Heart left ventricle (tissue), 16 donors: ENCODE measurements at regions not wholly inside any gene's neighbourhood (a gene's known extent, or its start where the extent isn't known, plus 50 kb on each side); places are given as distances from the start of the nearest gene placed in this dataset.

Source experiments
- ATAC-seq, 4 donors: fragments of 200-7000 bp; cut with Tn5 transposase; one replicate each; pipeline ENCODE4 v1.9.1; 2020 to 2022; ENCODE audit warnings: moderate library complexity in 4 of 4, mild to moderate bottlenecking in 3 of 4, moderate number of reproducible peaks in 1 of 4
- DNase-seq, 5 donors: peaks; one replicate each; pipeline ENCODE4 v3.0.0-alpha.2; 2020
- H3K27ac ChIP-seq, 12 donors: fragments of 200-600 bp; sonication (generic) in 4 of 12; one replicate each; pipeline versions ENCODE4 v1.5.0 to v1.8.0; 2016 to 2022; ENCODE audit warnings: mild to moderate bottlenecking in 2 of 12
- H3K27me3 ChIP-seq, 9 donors: fragments of 200-600 bp; sonication (generic) in 2 of 9; one replicate each; pipeline versions ENCODE4 v1.5.1 to v1.8.0; 2016 to 2022; ENCODE audit warnings: mild to moderate bottlenecking in 3 of 9
- H3K36me3 ChIP-seq, 9 donors: fragments of 200-600 bp; sonication (generic) in 2 of 9; one replicate each; pipeline versions ENCODE4 v1.5.0 to v1.8.0; 2018 to 2022; ENCODE audit warnings: mild to moderate bottlenecking in 2 of 9
- H3K4me1 ChIP-seq, 12 donors: fragments of 200-600 bp; sonication (generic) in 4 of 12; one replicate each; pipeline versions ENCODE4 v1.5.0 to v1.8.0; 2016 to 2022; ENCODE audit warnings: mild to moderate bottlenecking in 3 of 12
- H3K4me3 ChIP-seq, 12 donors: fragments of 200-600 bp; sonication (generic) in 4 of 12; one replicate each; pipeline versions ENCODE4 v1.5.0 to v1.8.0; 2017 to 2022; ENCODE audit warnings: mild to moderate bottlenecking in 9 of 12, moderate library complexity in 4 of 12
- H3K9me3 ChIP-seq, 12 donors: fragments of 200-600 bp; sonication (generic) in 4 of 12; one replicate each; pipeline versions ENCODE4 v1.5.0 to v1.8.0; 2016 to 2022; ENCODE audit warnings: mild to moderate bottlenecking in 1 of 12
- POLR2A ChIP-seq, 2 donors: fragments of 450-650 bp; IDR thresholded peaks; one replicate each; pipeline ENCODE4 v1.6.1; 2017; ENCODE audit warnings: antibody characterized with exemption in 2 of 2, mild to moderate bottlenecking in 2 of 2, moderate library complexity in 2 of 2
- WGBS, 4 donors: extraction: QIAGEN DNeasy Blood & Tissue Kit in 2 of 4; methylation state at CpG; one replicate each; pipeline versions ENCODE4 v1.1.5 to v1.1.7; 2013 to 2018; 5-methylcytosine and 5-hydroxymethylcytosine counted together
- intact Hi-C, 10 donors: fragments of 100-400 bp; cut with DNase I; formaldehyde crosslinking; loops; one replicate each; pipeline versions ENCODE4 v1.11.1 to v1.14.2; 2022
- TF ChIP-seq, protein P1 (sequence below), 12 donors: fragments of 200-600 bp; sonication (generic) in 4 of 12; IDR thresholded peaks; one replicate each; pipeline versions ENCODE4 v1.5.0 to v1.8.0; 2018 to 2022; ENCODE audit warnings: antibody characterized with exemption in 12 of 12, mild to moderate bottlenecking in 5 of 12
- donor health status: ischemic (EF 13 %, LVEDD 7.1; RV severe dilation, severe dysfunction).
- donor health status: healthy with polysubstance abuse.
- donor health status: DM: no; HTN: yes; CAD: no.
- donor health status: DM: no; HTN: no; CAD: no.
- donor health status: ischemic (EF 25% LVEDD 6.9; RV normal size, moderate dysfunction).
- donor health status: ischemic (EF 25% LVEDD 5.7; RV mildly dilated, moderate dysfunction).
- donor health status: healthy.
- donor health status: DM: yes; HTN: yes; CAD: no.
- donor health status: ischemic (EF 35%, LVEDD 5.7; RV mildly dilated, moderate dysfunction).
- donor health status: nonischemic (EF 11% LVEDD 7.7; RV severe dilation, severe dysfunction).
- donor health status: DM: yes; HTN: yes; CAD: no.
- donor health status: PGD.
- donor health status: ischemic (EF 29% LVEDD 5.4; RV normal size, mild dysfunction).
- donor health status: nonischemic (EF 23%, LVEDD 6.1; RV moderate dilation, normal function).

DNA sequence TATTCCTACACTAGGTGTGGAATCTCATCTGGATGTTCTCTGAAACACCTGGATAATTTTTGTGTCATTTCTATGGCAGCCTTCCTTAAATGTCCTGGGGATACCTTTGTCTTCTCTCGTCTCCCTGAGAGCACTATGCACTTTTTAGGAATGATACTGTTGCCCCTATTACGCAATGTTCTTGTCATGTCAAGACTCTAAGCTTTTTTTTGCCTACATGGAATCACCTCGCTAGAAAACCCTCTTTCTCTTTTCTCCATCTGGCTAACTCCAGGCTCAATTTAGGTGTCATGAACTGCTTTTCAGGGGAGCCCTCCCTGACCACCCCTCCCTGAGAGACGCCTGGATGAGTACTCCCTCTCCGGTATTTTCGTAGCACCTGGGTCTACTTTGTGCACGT lies 81.3 kb downstream of the SOX2 start:
- TF ChIP-seq, protein P1, sequence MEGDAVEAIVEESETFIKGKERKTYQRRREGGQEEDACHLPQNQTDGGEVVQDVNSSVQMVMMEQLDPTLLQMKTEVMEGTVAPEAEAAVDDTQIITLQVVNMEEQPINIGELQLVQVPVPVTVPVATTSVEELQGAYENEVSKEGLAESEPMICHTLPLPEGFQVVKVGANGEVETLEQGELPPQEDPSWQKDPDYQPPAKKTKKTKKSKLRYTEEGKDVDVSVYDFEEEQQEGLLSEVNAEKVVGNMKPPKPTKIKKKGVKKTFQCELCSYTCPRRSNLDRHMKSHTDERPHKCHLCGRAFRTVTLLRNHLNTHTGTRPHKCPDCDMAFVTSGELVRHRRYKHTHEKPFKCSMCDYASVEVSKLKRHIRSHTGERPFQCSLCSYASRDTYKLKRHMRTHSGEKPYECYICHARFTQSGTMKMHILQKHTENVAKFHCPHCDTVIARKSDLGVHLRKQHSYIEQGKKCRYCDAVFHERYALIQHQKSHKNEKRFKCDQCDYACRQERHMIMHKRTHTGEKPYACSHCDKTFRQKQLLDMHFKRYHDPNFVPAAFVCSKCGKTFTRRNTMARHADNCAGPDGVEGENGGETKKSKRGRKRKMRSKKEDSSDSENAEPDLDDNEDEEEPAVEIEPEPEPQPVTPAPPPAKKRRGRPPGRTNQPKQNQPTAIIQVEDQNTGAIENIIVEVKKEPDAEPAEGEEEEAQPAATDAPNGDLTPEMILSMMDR (IDR thresholded peaks at IDR 0.05), result no peak
- no peak for TF ChIP-seq POLR2A (IDR thresholded peaks at IDR 0.05)
- no peak overlapping the region for H3K4me3 ChIP-seq
- H3K27ac ChIP-seq, result no peak overlapping the region
- H3K27me3 ChIP-seq, result no peaks in the 10 kb centered on the region
- no peak for ATAC-seq
- DNase-seq, result no peak
- H3K36me3 ChIP-seq, result no peaks in the 10 kb centered on the region
- intact Hi-C loops, result no loop called here
- 69 to 79% (median 73%) methylated on average over 7 of the region's 7 CpGs for WGBS, 4 donors
- H3K9me3 ChIP-seq, result no peaks in the 10 kb centered on the region
- no peaks in the 10 kb centered on the region for H3K4me1 ChIP-seq

DNA sequence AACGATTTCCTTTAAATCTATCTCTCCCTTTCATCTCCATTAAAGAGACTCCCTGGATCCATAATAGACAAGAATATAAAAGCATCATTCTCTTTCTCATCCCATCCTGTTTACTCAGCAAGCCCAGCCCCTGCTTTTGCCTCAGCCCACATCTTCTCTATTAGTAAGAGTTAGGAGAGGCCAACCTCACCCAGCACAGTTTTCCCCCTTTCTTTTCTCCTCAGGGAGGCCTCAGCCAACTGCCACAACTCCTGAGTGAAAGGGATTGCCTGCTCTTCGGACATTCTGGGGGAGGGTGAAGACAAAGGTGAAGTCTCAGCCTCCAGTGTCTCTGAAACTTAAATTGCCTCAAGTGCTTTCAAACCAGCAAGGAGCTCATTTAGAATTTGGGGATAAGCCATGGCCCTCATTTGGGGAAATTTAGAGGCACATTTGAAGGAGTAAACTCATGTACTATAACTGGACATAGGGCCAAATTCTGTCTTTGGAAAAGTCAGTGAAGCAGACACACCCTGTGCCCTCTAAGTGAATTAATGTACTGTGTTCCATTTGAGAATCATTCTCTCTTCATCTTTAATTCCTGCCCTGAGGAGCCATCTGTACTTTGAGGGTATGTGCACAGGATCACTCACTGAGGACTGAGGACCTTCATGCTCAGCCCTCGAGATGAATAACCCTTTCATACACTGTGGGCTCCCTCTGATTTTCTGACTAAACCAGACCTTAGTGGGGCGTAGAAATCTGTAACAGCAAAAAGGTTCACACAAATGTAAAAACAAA lies 82.5 kb downstream of the SOX2 start:
- Histone ChIP-seq H3K27me3 (no peaks in the 10 kb centered on the region), H3K27ac (no peak overlapping the region), H3K9me3 (no peaks in the 10 kb centered on the region), H3K4me3 (no peak overlapping the region), H3K4me1 (no peaks in the 10 kb centered on the region), H3K36me3 (no peaks in the 10 kb centered on the region)
- 37 to 71% (median 58%) methylated on average over 4 of the region's 4 CpGs for WGBS, 4 donors
- intact Hi-C loops, result no loop called here
- no peak for DNase-seq
- no peak for ATAC-seq
- TF ChIP-seq POLR2A (IDR thresholded peaks at IDR 0.05), result no peak
- TF ChIP-seq, protein P1 (IDR thresholded peaks at IDR 0.05), result no peak

DNA sequence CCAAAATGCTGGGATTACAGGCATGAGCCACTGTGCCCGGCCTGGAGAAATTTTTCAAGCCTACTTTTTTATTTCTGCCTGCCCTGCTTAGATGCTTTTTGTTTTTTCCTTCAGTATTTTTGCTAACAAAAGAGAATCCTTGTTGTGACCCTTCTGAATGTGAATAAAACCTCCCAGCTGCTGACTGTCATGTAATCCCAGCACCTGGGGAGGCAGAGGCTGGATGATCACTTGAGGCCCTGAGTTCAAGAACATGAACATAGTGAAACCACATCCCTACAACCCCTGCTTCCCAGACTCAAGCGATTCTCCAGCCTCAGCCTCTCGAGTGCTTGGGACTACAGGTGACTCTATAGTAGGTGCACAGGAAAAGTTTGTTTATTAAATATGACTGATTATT lies 84.9 kb downstream of the SOX2 start:
- Histone ChIP-seq H3K27me3 (no peaks in the 10 kb centered on the region), H3K9me3 (no peaks in the 10 kb centered on the region), H3K36me3 (no peaks in the 10 kb centered on the region), H3K4me3 (no peak overlapping the region), H3K4me1 (no peaks in the 10 kb centered on the region), H3K27ac (no peak overlapping the region)
- DNase-seq (no peak), ATAC-seq (no peak)
- TF ChIP-seq, protein P1 (IDR thresholded peaks at IDR 0.05), result no peak
- no peak for TF ChIP-seq POLR2A (IDR thresholded peaks at IDR 0.05)
- intact Hi-C loops, result no loop called here
- WGBS, 4 donors, result 73 to 81% (median 78%) methylated on average over 3 of the region's 3 CpGs

DNA sequence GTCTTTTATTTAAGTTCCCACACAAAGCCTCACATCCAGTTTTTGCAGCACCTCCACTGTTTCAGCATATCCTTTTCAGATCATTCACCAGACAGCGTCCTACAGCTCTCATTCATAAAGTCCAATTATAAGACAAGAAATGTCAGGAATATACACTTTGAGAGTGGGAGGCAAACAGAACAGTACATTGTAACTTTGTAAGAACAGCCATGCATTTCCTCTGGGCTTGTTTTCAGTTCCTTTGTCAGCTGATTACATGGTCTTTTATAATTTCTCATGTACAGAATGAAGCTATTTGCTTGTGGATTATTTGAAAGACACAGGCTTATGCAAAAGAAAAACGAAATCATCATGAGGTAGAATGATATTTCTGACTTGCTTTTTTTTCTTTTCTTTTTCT lies 85.7 kb downstream of the SOX2 start:
- intact Hi-C loops, result no loop called here
- H3K36me3 ChIP-seq, result no peaks in the 10 kb centered on the region
- 44 to 64% (median 52%) methylated on average over 2 of the region's 2 CpGs for WGBS, 4 donors

More for the DNA sequence above, 85.7 kb downstream of the SOX2 start:
- Histone ChIP-seq H3K9me3 (no peaks in the 10 kb centered on the region), H3K27me3 (no peaks in the 10 kb centered on the region), H3K27ac (no peak overlapping the region), H3K4me3 (no peak overlapping the region), H3K4me1 (no peaks in the 10 kb centered on the region)
- TF ChIP-seq, protein P1 (IDR thresholded peaks at IDR 0.05), result no peak
- no peak for DNase-seq
- ATAC-seq, result no peak
